B cell (primary cell): ENCODE measurements at regions not wholly inside any gene's neighbourhood (a gene's known extent, or its start where the extent isn't known, plus 50 kb on each side); places are given as distances from the start of the nearest gene placed in this dataset.

ENCODE experiments used
- ATAC-seq: fragments of 200-7000 bp; cut with Tn5 transposase; one replicate; pipeline ENCODE4 v1.10.0; 2021; ENCODE audit warnings: low read depth, mild to moderate bottlenecking, moderate number of reproducible peaks, moderate library complexity
- CTCF ChIA-PET: fragments of 350-600 bp; sonication (Branson Sonifier 250); formaldehyde crosslinking; loops from one replicate; lab custom pipeline; 2021; ENCODE audit warnings: antibody characterized with exemption, inconsistent platforms; lab: Charles Lee
- POLR2A ChIA-PET: fragments of 350-600 bp; sonication (Branson Sonifier 250); formaldehyde crosslinking; loops from one replicate; lab custom pipeline; 2021; ENCODE audit warnings: antibody characterized with exemption; lab: Charles Lee
- DNase-seq: peaks from one replicate; pipeline ENCODE4 v3.0.0; 2013
- H2AFZ ChIP-seq: 2 replicates; pipeline ENCODE4 v1.6.1; 2012; ENCODE audit warnings: mild to moderate bottlenecking, low read depth, low read length; ENCODE audit not compliant: insufficient read depth, poor library complexity, severe bottlenecking
- H3K27ac ChIP-seq, 2 donors: 1 replicate in 1 of 2; 2 replicates in 1 of 2; pipeline ENCODE4 v1.5.1; 2012 to 2013; ENCODE audit warnings: low read length in 2 of 2, mild to moderate bottlenecking in 2 of 2, moderate library complexity in 1 of 2
- H3K27me3 ChIP-seq, 4 experiments: fragments of 200-600 bp in 1 of 4; sonication (generic) in 1 of 4; replicated peaks in 1 of 4; 1 replicate in 2 of 4; 2 replicates in 2 of 4; pipeline versions ENCODE4 v1.6.1 to v1.7.0; 2013 to 2016; ENCODE audit warnings: low read length in 3 of 4, mild to moderate bottlenecking in 2 of 4, mixed read lengths in 1 of 4, moderate library complexity in 1 of 4; ENCODE audit not compliant: insufficient read depth in 4 of 4, control insufficient read depth in 3 of 4; ENCODE audit errors: control extremely low read depth in 1 of 4
- H3K36me3 ChIP-seq, 2 experiments: replicated peaks in 1 of 2; 1 replicate in 1 of 2; 2 replicates in 1 of 2; pipeline versions ENCODE4 v1.6.1 to v1.7.1; 2013; ENCODE audit warnings: low read length in 1 of 2; ENCODE audit not compliant: insufficient read depth in 2 of 2, control insufficient read depth in 1 of 2; ENCODE audit errors: control extremely low read depth in 1 of 2, extremely low read depth in 1 of 2
- H3K4me1 ChIP-seq, 2 donors: fragments of 200-600 bp in 1 of 2; sonication (generic) in 1 of 2; 1 replicate in 1 of 2; 2 replicates in 1 of 2; pipeline versions ENCODE4 v1.5.1 to v1.6.1; 2013 to 2017; ENCODE audit warnings: low read length in 2 of 2; ENCODE audit not compliant: control insufficient read depth in 2 of 2, insufficient read depth in 2 of 2
- H3K4me2 ChIP-seq: replicated peaks from 2 replicates; pipeline ENCODE3; 2012; ENCODE audit warnings: mild to moderate bottlenecking, low read depth, low read length; ENCODE audit not compliant: poor library complexity, severe bottlenecking
- H3K4me3 ChIP-seq, 5 experiments: fragments of 200-600 bp in 1 of 5; sonication (generic) in 1 of 5; 1 replicate in 3 of 5; 2 replicates in 2 of 5; pipeline versions ENCODE4 v1.5.1 to v1.7.0; 2011 to 2016; ENCODE audit warnings: low read length in 4 of 5, mild to moderate bottlenecking in 4 of 5, low read depth in 2 of 5, control low read depth in 1 of 5, moderate library complexity in 1 of 5; ENCODE audit not compliant: insufficient read depth in 1 of 5; ENCODE audit errors: control extremely low read depth in 1 of 5, extremely low read depth in 1 of 5
- H3K79me2 ChIP-seq: fragments of 200-600 bp; sonication (generic); one replicate; pipeline ENCODE4 v1.6.0; 2016; ENCODE audit warnings: low read length; ENCODE audit not compliant: control insufficient read depth, insufficient read depth
- H3K9ac ChIP-seq: fragments of 200-600 bp; sonication (generic); 2 replicates; pipeline ENCODE4 v1.6.1; 2017; ENCODE audit warnings: mild to moderate bottlenecking, low read length, moderate library complexity
- H3K9me3 ChIP-seq, 3 donors: one replicate each; pipeline versions ENCODE4 v1.6.1 to v1.7.1; 2013; ENCODE audit warnings: low read length in 2 of 3; ENCODE audit not compliant: control insufficient read depth in 2 of 3, insufficient read depth in 1 of 3; ENCODE audit errors: control extremely low read depth in 1 of 3
- H4K20me1 ChIP-seq: 2 replicates; pipeline ENCODE4 v1.6.0; 2012; ENCODE audit warnings: mild to moderate bottlenecking, low read length; ENCODE audit not compliant: insufficient read depth, control insufficient read depth, poor library complexity, severe bottlenecking
- H3K27ac Mint-ChIP-seq: one replicate; pipeline ENCODE4 v1.8.0; 2021; ENCODE audit warnings: mixed read lengths
- H3K27me3 Mint-ChIP-seq: one replicate; pipeline ENCODE4 v1.8.0; 2021; ENCODE audit warnings: mixed read lengths
- H3K4me1 Mint-ChIP-seq: one replicate; pipeline ENCODE4 v1.8.0; 2021; ENCODE audit warnings: mixed read lengths
- H3K4me3 Mint-ChIP-seq: one replicate; pipeline ENCODE4 v1.8.0; 2021; ENCODE audit warnings: mixed read lengths
- H3K9me3 Mint-ChIP-seq: one replicate; pipeline ENCODE4 v1.8.0; 2022; ENCODE audit warnings: mixed read lengths; ENCODE audit not compliant: insufficient read depth
- CTCF ChIP-seq: fragments of 200-600 bp; IDR thresholded peaks from one replicate; pipeline ENCODE4 v1.8.0; 2022; ENCODE audit warnings: antibody characterized with exemption, mild to moderate bottlenecking
- EZH2 ChIP-seq: IDR thresholded peaks from 2 replicates; pipeline ENCODE4 v1.6.1; 2012; ENCODE audit warnings: borderline replicate concordance, low read depth, mild to moderate bottlenecking, moderate library complexity, low read length; ENCODE audit not compliant: insufficient read depth, poor library complexity, severe bottlenecking
- WGBS: methylation state at CpG from one replicate; pipeline ENCODE4 v1.1.5; 2013; ENCODE audit warnings: missing lambda C conversion rate; ENCODE audit not compliant: insufficient coverage; 5-methylcytosine and 5-hydroxymethylcytosine counted together
- intact Hi-C: fragments of 100-400 bp; cut with micrococcal nuclease; formaldehyde crosslinking; loops from one replicate; pipeline ENCODE4 v1.10.0; 2022

DNA sequence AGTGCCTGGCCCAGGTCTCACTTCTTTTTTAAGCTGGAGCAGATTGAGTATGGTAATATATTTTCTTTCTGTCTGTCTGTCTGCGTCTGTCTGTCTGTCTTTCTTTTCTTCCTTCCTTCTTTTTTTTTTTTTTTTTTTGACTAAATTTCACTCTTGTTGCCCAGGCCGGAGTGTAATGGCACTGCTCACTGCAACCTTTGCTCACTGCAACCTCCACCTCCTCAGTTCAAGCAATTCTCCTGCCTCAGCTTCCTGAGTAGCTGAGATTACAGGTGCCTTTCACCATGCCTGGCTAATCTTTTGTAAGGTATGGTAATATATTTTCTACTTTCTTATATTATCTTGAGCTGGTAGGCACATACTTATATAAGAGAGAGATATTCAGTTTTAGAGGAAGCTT lies 196.3 kb upstream of the MARCKS start:
- Histone ChIP-seq H3K4me2 (no peak overlapping the region), H3K9ac (no peak overlapping the region), H2AFZ (no peak overlapping the region), H4K20me1 (no peaks in the 10 kb centered on the region), H3K4me1 (peaks cover 10 to 11% of the 10 kb centered on the region in 2 donors), H3K36me3 (no peaks in the 10 kb centered on the region), H3K9me3 (no peaks in the 10 kb centered on the region), H3K79me2 (no peaks in the 10 kb centered on the region), H3K27me3 (no peaks in the 10 kb centered on the region), H3K4me3 (no peak overlapping the region), H3K27ac (no peak overlapping the region)
- DNase-seq (no peak), ATAC-seq (no peak)
- WGBS, result no CpG with 5 or more reads among the region's 2 CpGs
- Mint-ChIP-seq H3K27me3 (no peaks in the 10 kb centered on the region), H3K4me3 (no peak overlapping the region), H3K9me3 (no peaks in the 10 kb centered on the region), H3K4me1 (peaks cover 13% of the 10 kb centered on the region), H3K27ac (no peak overlapping the region)
- intact Hi-C loops, result no loop called here
- POLR2A ChIA-PET, result no interaction called here
- TF ChIP-seq CTCF, result no peak
- no peak for TF ChIP-seq EZH2
- CTCF ChIA-PET, result interaction anchor here (1.1 to 1.5 kb wide), 3 partner anchors 9 to 198 kb away, joined by 3 to 4 read pairs (median 3); no protein-coding TSS in a partner anchor

DNA sequence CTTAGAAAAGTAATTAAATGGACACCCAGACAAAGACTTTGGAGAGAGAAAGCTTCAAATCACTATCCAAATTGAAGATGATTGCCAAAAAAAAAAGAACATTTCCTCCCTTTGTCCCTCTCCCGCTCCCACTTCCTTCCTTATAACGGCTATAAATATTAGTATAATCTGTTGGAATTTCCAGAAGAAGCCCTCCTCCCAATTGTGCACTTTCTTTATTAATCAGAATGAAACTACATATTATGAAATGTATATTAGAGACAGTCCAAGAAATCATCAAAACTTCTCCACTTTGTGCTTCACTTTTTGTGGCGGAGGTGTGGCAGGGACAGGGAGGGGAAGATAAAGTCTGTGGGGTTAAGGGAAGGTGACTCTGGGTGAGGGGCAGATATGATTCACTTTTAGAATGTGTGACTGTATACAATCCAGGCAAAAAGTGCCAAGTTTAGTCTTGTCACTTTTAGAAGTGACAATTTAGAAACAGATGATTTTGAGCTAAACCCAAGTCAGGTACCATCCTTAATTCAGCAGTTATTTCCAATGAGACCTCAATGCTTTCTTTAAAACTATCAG lies 195.0 kb upstream of the MARCKS start:
- H3K27me3 ChIP-seq, result no peaks in the 10 kb centered on the region
- ATAC-seq (no peak), DNase-seq (no peak)
- no peak overlapping the region for H3K4me3 ChIP-seq
- intact Hi-C loops, result loop anchor here (2.0 kb wide), 1 partner anchor 13 kb away; no protein-coding TSS in a partner anchor
- WGBS, result no CpG with 5 or more reads among the region's 3 CpGs
- H3K27ac ChIP-seq, result no peak overlapping the region
- peaks cover 13% of the 10 kb centered on the region for H3K4me1 Mint-ChIP-seq
- H3K9me3 ChIP-seq, result no peaks in the 10 kb centered on the region
- H3K36me3 ChIP-seq, result no peaks in the 10 kb centered on the region
- no peaks in the 10 kb centered on the region for H3K27me3 Mint-ChIP-seq
- peak overlapping the region; percentile 39 for H2AFZ ChIP-seq
- TF ChIP-seq EZH2 (no peak), CTCF (no peak)
- H3K9ac ChIP-seq, result no peak overlapping the region
- ChIA-PET POLR2A (interaction anchor here (0.6 kb wide), 1 partner anchor 16 kb away, joined by 3 read pairs; no protein-coding TSS in a partner anchor), CTCF (interaction anchor here (0.6 to 1.4 kb wide), 2 partner anchors 43 to 193 kb away, joined by 3 read pairs; no protein-coding TSS in a partner anchor)
- H4K20me1 ChIP-seq, result no peaks in the 10 kb centered on the region
- no peaks in the 10 kb centered on the region for H3K79me2 ChIP-seq
- H3K4me3 Mint-ChIP-seq, result peak overlapping the region; percentile 13
- no peaks in the 10 kb centered on the region for H3K9me3 Mint-ChIP-seq
- no peak overlapping the region for H3K27ac Mint-ChIP-seq
- peaks cover 10 to 11% of the 10 kb centered on the region in 2 donors for H3K4me1 ChIP-seq
- H3K4me2 ChIP-seq, result peak overlapping the region; percentile 53
